ENCODE measurements at regions not wholly inside any gene's neighbourhood (a gene's known extent, or its start where the extent isn't known, plus 50 kb on each side); places are given as distances from the start of the nearest gene placed in this dataset.

DNA sequence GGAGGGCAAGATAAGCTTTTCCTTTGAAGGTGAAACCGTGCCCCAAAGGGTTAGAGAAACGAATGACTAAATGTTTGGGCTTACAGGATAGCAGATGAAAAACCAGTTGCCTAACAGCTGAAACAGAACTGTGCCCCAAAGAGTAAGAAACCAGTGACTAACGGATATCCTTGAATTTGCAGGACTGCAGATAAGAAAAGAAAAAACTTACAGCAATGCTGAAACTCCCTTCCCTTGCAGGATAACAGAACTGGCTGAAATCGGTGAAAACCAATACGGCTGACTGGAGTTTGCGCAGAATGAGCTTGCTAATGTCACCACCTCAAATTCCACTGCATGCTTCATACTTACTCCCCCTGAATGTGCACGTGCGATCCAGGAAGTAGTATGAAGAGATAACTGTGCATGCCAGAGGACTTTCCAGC lies 175.2 kb upstream of the NLRP1 start:
- TF ChIP-seq, protein P1, sequence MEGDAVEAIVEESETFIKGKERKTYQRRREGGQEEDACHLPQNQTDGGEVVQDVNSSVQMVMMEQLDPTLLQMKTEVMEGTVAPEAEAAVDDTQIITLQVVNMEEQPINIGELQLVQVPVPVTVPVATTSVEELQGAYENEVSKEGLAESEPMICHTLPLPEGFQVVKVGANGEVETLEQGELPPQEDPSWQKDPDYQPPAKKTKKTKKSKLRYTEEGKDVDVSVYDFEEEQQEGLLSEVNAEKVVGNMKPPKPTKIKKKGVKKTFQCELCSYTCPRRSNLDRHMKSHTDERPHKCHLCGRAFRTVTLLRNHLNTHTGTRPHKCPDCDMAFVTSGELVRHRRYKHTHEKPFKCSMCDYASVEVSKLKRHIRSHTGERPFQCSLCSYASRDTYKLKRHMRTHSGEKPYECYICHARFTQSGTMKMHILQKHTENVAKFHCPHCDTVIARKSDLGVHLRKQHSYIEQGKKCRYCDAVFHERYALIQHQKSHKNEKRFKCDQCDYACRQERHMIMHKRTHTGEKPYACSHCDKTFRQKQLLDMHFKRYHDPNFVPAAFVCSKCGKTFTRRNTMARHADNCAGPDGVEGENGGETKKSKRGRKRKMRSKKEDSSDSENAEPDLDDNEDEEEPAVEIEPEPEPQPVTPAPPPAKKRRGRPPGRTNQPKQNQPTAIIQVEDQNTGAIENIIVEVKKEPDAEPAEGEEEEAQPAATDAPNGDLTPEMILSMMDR (IDR thresholded peaks at IDR 0.05; ENCODE audit: insufficient read depth, low read depth, low read length), result no peak
- no peak for TF ChIP-seq EZH2 (IDR thresholded peaks at IDR 0.05; ENCODE audit: insufficient read depth, low read length)
